HS-5 (cell line): ENCODE measurements at regions not wholly inside any gene's neighbourhood (a gene's known extent, or its start where the extent isn't known, plus 50 kb on each side); places are given as distances from the start of the nearest gene placed in this dataset.
"Not testable (repeated sequence)": the region's sequence is repeated elsewhere in the genome, so short reads cannot be mapped to it uniquely, and the experiment has no call there.

Source experiments
- DNase-seq: peaks from one replicate; pipeline ENCODE4 v3.0.0-alpha.2; 2012; ENCODE audit warnings: low read depth

- DNase-seq, result no peak
Measured at GRCh38 chr7:142534726-142535122, 214.5 kb upstream of the PRSS1 start.

- DNase-seq, result no peak
Measured at GRCh38 chr7:142533920-142534319, 215.4 kb upstream of the PRSS1 start.

- no peak for DNase-seq
Measured at GRCh38 chr7:142529591-142529990, 219.7 kb upstream of the PRSS1 start.

GRCh38 chr7:142528608-142529408 is 220.5 kb upstream of the PRSS1 start:
- DNase-seq, result no peak

GRCh38 chr7:142523821-142524460 is 225.3 kb upstream of the PRSS1 start:
- no peak for DNase-seq

- DNase-seq, result no peak
Measured at GRCh38 chr7:142522735-142523134, 226.5 kb upstream of the PRSS1 start.

- DNase-seq, result not testable (repeated sequence)
Measured at GRCh38 chr7:142520885-142521284, 228.4 kb upstream of the PRSS1 start.

GRCh38 chr7:142520455-142520854 is 228.8 kb upstream of the PRSS1 start:
- DNase-seq, result not testable (repeated sequence)

GRCh38 chr7:142519079-142520078 is 229.9 kb upstream of the PRSS1 start:
- DNase-seq, result no peak

- DNase-seq, result no peak
Measured at GRCh38 chr7:142516038-142516501, 233.2 kb upstream of the PRSS1 start.

- DNase-seq, result not testable (repeated sequence)
Measured at GRCh38 chr7:142514716-142515115, 234.6 kb upstream of the PRSS1 start.

GRCh38 chr7:142513178-142513955 is 235.9 kb upstream of the PRSS1 start:
- DNase-seq, result no peak

GRCh38 chr7:142511801-142512200 is 237.5 kb upstream of the PRSS1 start:
- DNase-seq, result no peak

- no peak for DNase-seq
Measured at GRCh38 chr7:142511374-142511773, 237.9 kb upstream of the PRSS1 start.

- not testable (repeated sequence) for DNase-seq
Measured at GRCh38 chr7:142509235-142509634, 240.0 kb upstream of the PRSS1 start.

- no peak for DNase-seq
Measured at GRCh38 chr7:142508251-142508650, 241.0 kb upstream of the PRSS1 start.

- no peak for DNase-seq
Measured at GRCh38 chr7:142507799-142508198, 241.5 kb upstream of the PRSS1 start.

GRCh38 chr7:142507066-142507465 is 242.2 kb upstream of the PRSS1 start:
- DNase-seq, result not testable (repeated sequence)

GRCh38 chr7:142506601-142507000 is 242.7 kb upstream of the PRSS1 start:
- DNase-seq, result no peak

- DNase-seq, result not testable (repeated sequence)
Measured at GRCh38 chr7:142503949-142504348, 245.3 kb upstream of the PRSS1 start.

GRCh38 chr7:142503036-142503435 is 245.2 kb upstream of the PRSS58 start:
- no peak for DNase-seq
